ENCODE measurements at regions not wholly inside any gene's neighbourhood (a gene's known extent, or its start where the extent isn't known, plus 50 kb on each side); places are given as distances from the start of the nearest gene placed in this dataset.

DNA sequence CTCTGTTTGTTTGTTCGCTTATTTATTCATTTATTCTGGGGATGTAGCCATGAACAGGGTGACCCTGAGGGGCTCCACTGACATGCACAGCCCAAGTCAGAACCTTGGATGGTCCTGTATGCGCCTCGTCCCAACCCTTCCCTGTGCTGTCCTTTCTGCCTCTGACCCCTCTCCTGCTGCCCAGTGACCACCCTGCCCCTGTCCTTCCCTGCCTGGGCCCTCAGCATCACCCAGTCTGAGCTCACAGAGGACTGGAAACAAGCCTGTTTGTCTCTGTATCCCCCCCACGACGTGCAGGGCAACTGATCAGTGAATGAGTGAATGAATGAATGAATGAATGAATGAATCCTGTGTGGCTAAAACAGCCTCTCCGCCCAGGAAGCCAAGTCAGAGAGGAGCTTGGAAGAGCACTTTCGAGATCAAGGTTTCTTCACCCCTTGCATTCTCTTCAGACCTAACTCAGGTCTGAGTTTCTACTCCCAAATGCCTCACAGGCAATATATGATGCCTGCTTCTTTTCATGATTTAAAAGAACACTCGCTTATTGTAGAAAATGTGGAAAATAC is 157.7 kb downstream of the SMAD6 start:
- Histone ChIP-seq H3K79me2 (ENCODE audit: insufficient read depth, low read length) (no peaks in the 10 kb centered on the region), H3K4me2 (ENCODE audit: low read length) (no peak overlapping the region), H3K4me1 (ENCODE audit: control insufficient read depth in 1 of 2, insufficient read depth in 2 of 2, low read length in 2 of 2) (peaks cover 0 to 22% of the 10 kb centered on the region in 2 experiments; a peak in 3 of 4 replicates), H3K9me3 (ENCODE audit: control insufficient read depth in 1 of 2, insufficient read depth in 1 of 2, low read depth in 1 of 2, low read length in 2 of 2) (no peaks in the 10 kb centered on the region), H3K9ac (ENCODE audit: low read length) (no peak overlapping the region), H4K20me1 (ENCODE audit: insufficient read depth) (no peaks in the 10 kb centered on the region), H3K36me3 (ENCODE audit: control insufficient read depth in 1 of 2, insufficient read depth in 2 of 2, low read length in 2 of 2) (no peaks in the 10 kb centered on the region), H2AFZ (ENCODE audit: low read depth, low read length, poor library complexity, severe bottlenecking) (no peak overlapping the region), H3K9me2 (ENCODE audit: insufficient read depth) (no peaks in the 10 kb centered on the region), H3K27ac (ENCODE audit: low read depth, low read length) (no peak overlapping the region), H3K4me3 (replicated peaks in 1 of 2; ENCODE audit: low read depth in 1 of 2, low read length in 2 of 2) (no peak overlapping the region), H3K27me3 (ENCODE audit: insufficient read depth, low read length) (no peaks in the 10 kb centered on the region)
- RAD21 ChIA-PET (ENCODE audit: low non-redundant PET in 1 of 2, low total read pairs in 2 of 2, uncharacterized antibody in 2 of 2, unreplicated experiment in 2 of 2): no interaction called here
- no peak for TF ChIP-seq EZH2 (IDR thresholded peaks at IDR 0.05)
- no peak for TF ChIP-seq POLR2A (IDR thresholded peaks at IDR 0.05; ENCODE audit: borderline replicate concordance, extremely low read depth, insufficient read depth, insufficient read length)
- TF ChIP-seq REST (IDR thresholded peaks at IDR 0.05; ENCODE audit: low read depth): no peak
- TF ChIP-seq CBX3 (IDR thresholded peaks at IDR 0.05; ENCODE audit: low read depth): no peak
- TF ChIP-seq FOSL1 (IDR thresholded peaks at IDR 0.05; ENCODE audit: low read depth): no peak
- TF ChIP-seq ZFX (IDR thresholded peaks at IDR 0.05): no peak
- no peak for TF ChIP-seq POLR2AphosphoS5 (IDR thresholded peaks at IDR 0.05; ENCODE audit: low read depth, low read length)
- TF ChIP-seq EZH2phosphoT487 (IDR thresholded peaks at IDR 0.05; ENCODE audit: borderline replicate concordance): no peak
- TF ChIP-seq ZNF274 (IDR thresholded peaks at IDR 0.05; ENCODE audit: low read depth, low read length): no peak
- TF ChIP-seq, protein P1, sequence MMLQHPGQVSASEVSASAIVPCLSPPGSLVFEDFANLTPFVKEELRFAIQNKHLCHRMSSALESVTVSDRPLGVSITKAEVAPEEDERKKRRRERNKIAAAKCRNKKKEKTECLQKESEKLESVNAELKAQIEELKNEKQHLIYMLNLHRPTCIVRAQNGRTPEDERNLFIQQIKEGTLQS (IDR thresholded peaks at IDR 0.05): no peak
- intact Hi-C loops (cut with micrococcal nuclease): no loop called here
- CTCF ChIA-PET: no interaction called here
- no peak for ATAC-seq
- DNase-seq (ENCODE audit: low read depth, low spot score): no peak
- no TSS peak for BruUV-seq (replicated peaks)
- POLR2A ChIA-PET: no interaction called here
